Naive thymus-derived CD8-positive, alpha-beta T cell (primary cell): ENCODE measurements at regions not wholly inside any gene's neighbourhood (a gene's known extent, or its start where the extent isn't known, plus 50 kb on each side); places are given as distances from the start of the nearest gene placed in this dataset.
A peak's percentile ranks its signal among the peaks of the same experiment; 100 is the strongest.

Experiments used
- ATAC-seq, 2 donors: fragments of 150-1000 bp; cut with Tn5 transposase in 1 of 2; sonication (Bioruptor Pico), chemical (Tn5 transposase) in 1 of 2; 1 replicate in 1 of 2; 2 replicates in 1 of 2; pipeline ENCODE4 v1.10.0; 2021; ENCODE audit warnings: mild to moderate bottlenecking in 2 of 2, moderate library complexity in 2 of 2
- POLR2A ChIA-PET: fragments of 350-600 bp; sonication (Branson Sonifier 250); formaldehyde crosslinking; loops from one replicate; lab custom pipeline; 2021; ENCODE audit warnings: antibody characterized with exemption; lab: Charles Lee
- DNase-seq, 10 donors: peaks; one replicate each; pipeline versions ENCODE4 v3.0.0 to v3.0.0-alpha.2; 2020 to 2022
- H3K27ac Mint-ChIP-seq, 10 donors: one replicate each; pipeline ENCODE4 v1.8.0; 2020 to 2022; ENCODE audit warnings: mild to moderate bottlenecking in 10 of 10, mixed read lengths in 10 of 10, moderate library complexity in 4 of 10, inconsistent platforms in 1 of 10
- H3K27me3 Mint-ChIP-seq, 5 donors: one replicate each; pipeline ENCODE4 v1.8.0; 2021 to 2022; ENCODE audit warnings: mixed read lengths in 5 of 5
- H3K36me3 Mint-ChIP-seq, 3 donors: one replicate each; pipeline ENCODE4 v1.8.0; 2020 to 2022; ENCODE audit warnings: mixed read lengths in 3 of 3, mild to moderate bottlenecking in 2 of 3, inconsistent platforms in 1 of 3
- H3K4me1 Mint-ChIP-seq, 4 donors: one replicate each; pipeline ENCODE4 v1.8.0; 2021 to 2022; ENCODE audit warnings: mixed read lengths in 4 of 4
- H3K4me3 Mint-ChIP-seq, 10 donors: one replicate each; pipeline ENCODE4 v1.8.0; 2020 to 2022; ENCODE audit warnings: mild to moderate bottlenecking in 10 of 10, mixed read lengths in 10 of 10, moderate library complexity in 6 of 10, inconsistent platforms in 1 of 10
- H3K9me3 Mint-ChIP-seq, 9 donors: one replicate each; pipeline ENCODE4 v1.8.0; 2020 to 2022; ENCODE audit warnings: mixed read lengths in 9 of 9, mild to moderate bottlenecking in 3 of 9, inconsistent platforms in 1 of 9, moderate library complexity in 1 of 9

- H3K36me3 Mint-ChIP-seq = peaks cover 0 to 5% (median 4%) of the 10 kb centered on the region in 3 donors
- peaks cover 10 to 33% (median 20%) of the 10 kb centered on the region in 4 donors for H3K4me1 Mint-ChIP-seq
- no peaks in the 10 kb centered on the region for H3K27me3 Mint-ChIP-seq
- H3K27ac Mint-ChIP-seq = peak overlapping the region; percentile 1 to 81 (median 52)
- POLR2A ChIA-PET = interaction anchor here (0.6 to 2.8 kb wide), 2 partner anchors 9 to 32 kb away, joined by 5 to 16 read pairs; no protein-coding TSS in a partner anchor
- H3K4me3 Mint-ChIP-seq = no peak overlapping the region
- peak in 1 of 2 donors; percentile 26 for ATAC-seq
- DNase-seq = no peak
- H3K9me3 Mint-ChIP-seq = peaks cover 0 to 5% (median 0%) of the 10 kb centered on the region in 9 donors
Observed at GRCh38 chr14:65879248-65880009, 466.9 kb downstream of the FUT8 start.

GRCh38 chr14:65880507-65880906, 468.0 kb downstream of the FUT8 start:
- Mint-ChIP-seq H3K4me3 (no peak overlapping the region), H3K27me3 (no peaks in the 10 kb centered on the region), H3K27ac (peak overlapping the region in 3 of 10 donors; percentile 54 to 57 (median 54)), H3K4me1 (peaks cover 10 to 33% (median 20%) of the 10 kb centered on the region in 4 donors), H3K9me3 (peaks cover 0 to 5% (median 0%) of the 10 kb centered on the region in 9 donors), H3K36me3 (peaks cover 0 to 5% (median 4%) of the 10 kb centered on the region in 3 donors)
- POLR2A ChIA-PET = no interaction called here
- ATAC-seq (no peak), DNase-seq (no peak)

GRCh38 chr14:65881642-65882041, 469.1 kb downstream of the FUT8 start:
- Mint-ChIP-seq H3K36me3 (peaks cover 0 to 5% (median 4%) of the 10 kb centered on the region in 3 donors), H3K27ac (peak overlapping the region in 2 of 10 donors; percentile 49 to 55), H3K27me3 (no peaks in the 10 kb centered on the region), H3K9me3 (peaks cover 0 to 5% (median 0%) of the 10 kb centered on the region in 9 donors), H3K4me3 (no peak overlapping the region), H3K4me1 (peaks cover 10 to 33% (median 20%) of the 10 kb centered on the region in 4 donors)
- POLR2A ChIA-PET = no interaction called here
- DNase-seq = no peak
- ATAC-seq = no peak

- DNase-seq = no peak
- Mint-ChIP-seq H3K4me3 (no peak overlapping the region), H3K27me3 (no peaks in the 10 kb centered on the region), H3K9me3 (peaks cover 0 to 11% (median 6%) of the 10 kb centered on the region in 9 donors), H3K27ac (peak overlapping the region in 1 of 10 donors; percentile 16), H3K36me3 (peaks cover 0 to 10% (median 7%) of the 10 kb centered on the region in 3 donors), H3K4me1 (peaks cover 0 to 24% (median 7%) of the 10 kb centered on the region in 4 donors)
- ATAC-seq = no peak
- POLR2A ChIA-PET = interaction anchor here (0.7 kb wide), 1 partner anchor 9 kb away, joined by 5 read pairs; no protein-coding TSS in a partner anchor
Observed at GRCh38 chr14:65888677-65889076, 476.1 kb downstream of the FUT8 start.

GRCh38 chr14:65892315-65892714, 479.8 kb downstream of the FUT8 start:
- Mint-ChIP-seq H3K27ac (no peak overlapping the region), H3K9me3 (peaks cover 0 to 35% (median 15%) of the 10 kb centered on the region in 9 donors), H3K27me3 (no peaks in the 10 kb centered on the region), H3K4me1 (peaks cover 0 to 24% (median 7%) of the 10 kb centered on the region in 4 donors), H3K36me3 (peaks cover 0 to 18% (median 18%) of the 10 kb centered on the region in 3 donors), H3K4me3 (no peak overlapping the region)
- no peak for ATAC-seq
- POLR2A ChIA-PET = interaction anchor here (0.7 kb wide), 1 partner anchor 8 kb away, joined by 3 read pairs; no protein-coding TSS in a partner anchor
- DNase-seq = no peak

- Mint-ChIP-seq H3K36me3 (peaks cover 0 to 18% (median 11%) of the 10 kb centered on the region in 3 donors), H3K4me1 (peaks cover 4 to 15% (median 11%) of the 10 kb centered on the region in 4 donors), H3K27me3 (no peaks in the 10 kb centered on the region), H3K27ac (no peak overlapping the region), H3K9me3 (peaks cover 8 to 25% (median 14%) of the 10 kb centered on the region in 9 donors), H3K4me3 (no peak overlapping the region)
- DNase-seq (no peak), ATAC-seq (no peak)
- POLR2A ChIA-PET = interaction anchor here (1.0 to 1.3 kb wide), 2 partner anchors 8 to 13 kb away, joined by 3 to 4 read pairs; no protein-coding TSS in a partner anchor
Observed at GRCh38 chr14:65900164-65900563, 487.6 kb downstream of the FUT8 start.

- H3K27me3 Mint-ChIP-seq = no peaks in the 10 kb centered on the region
- H3K36me3 Mint-ChIP-seq = peaks cover 0 to 16% (median 11%) of the 10 kb centered on the region in 3 donors
- H3K4me1 Mint-ChIP-seq = peaks cover 4 to 15% (median 12%) of the 10 kb centered on the region in 4 donors
- POLR2A ChIA-PET = no interaction called here
- no peak overlapping the region for H3K4me3 Mint-ChIP-seq
- H3K9me3 Mint-ChIP-seq = peaks cover 6 to 22% (median 11%) of the 10 kb centered on the region in 9 donors
- H3K27ac Mint-ChIP-seq = no peak overlapping the region
- DNase-seq = no peak
- ATAC-seq = no peak
Observed at GRCh38 chr14:65901595-65901994, 489.1 kb downstream of the FUT8 start.

GRCh38 chr14:65904988-65905387, 492.5 kb downstream of the FUT8 start:
- peak overlapping the region in 1 of 10 donors; percentile 1 for H3K27ac Mint-ChIP-seq
- H3K36me3 Mint-ChIP-seq = peaks cover 0 to 11% (median 8%) of the 10 kb centered on the region in 3 donors
- POLR2A ChIA-PET = interaction anchor here (1.4 kb wide), 2 partner anchors 8 to 58 kb away, joined by 3 to 5 read pairs; no protein-coding TSS in a partner anchor
- H3K9me3 Mint-ChIP-seq = peaks cover 2 to 21% (median 8%) of the 10 kb centered on the region in 9 donors
- H3K27me3 Mint-ChIP-seq = no peaks in the 10 kb centered on the region
- ATAC-seq (no peak), DNase-seq (no peak)
- H3K4me3 Mint-ChIP-seq = no peak overlapping the region
- peaks cover 11 to 22% (median 16%) of the 10 kb centered on the region in 4 donors for H3K4me1 Mint-ChIP-seq

GRCh38 chr14:65906344-65906743, 493.8 kb downstream of the FUT8 start:
- H3K4me1 Mint-ChIP-seq = peaks cover 12 to 30% (median 24%) of the 10 kb centered on the region in 4 donors
- POLR2A ChIA-PET = no interaction called here
- peaks cover 0 to 2% (median under 1%) of the 10 kb centered on the region in 3 donors for H3K36me3 Mint-ChIP-seq
- H3K4me3 Mint-ChIP-seq = no peak overlapping the region
- H3K27ac Mint-ChIP-seq = peak overlapping the region in 1 of 10 donors; percentile 17
- ATAC-seq (no peak), DNase-seq (no peak)
- no peaks in the 10 kb centered on the region for H3K27me3 Mint-ChIP-seq
- H3K9me3 Mint-ChIP-seq = peaks cover 0 to 7% (median 2%) of the 10 kb centered on the region in 9 donors

- POLR2A ChIA-PET = no interaction called here
- Mint-ChIP-seq H3K9me3 (peaks cover 0 to 3% (median 0%) of the 10 kb centered on the region in 9 donors), H3K4me1 (peaks cover 16 to 36% (median 28%) of the 10 kb centered on the region in 4 donors), H3K36me3 (no peaks in the 10 kb centered on the region), H3K27me3 (no peaks in the 10 kb centered on the region), H3K27ac (peak overlapping the region in 2 of 10 donors; percentile 36 to 63), H3K4me3 (no peak overlapping the region)
- DNase-seq = no peak
- no peak for ATAC-seq
Observed at GRCh38 chr14:65906948-65907347, 494.4 kb downstream of the FUT8 start.

- POLR2A ChIA-PET = interaction anchor here (0.7 kb wide), 1 partner anchor 16 kb away, joined by 3 read pairs; no protein-coding TSS in a partner anchor
- H3K36me3 Mint-ChIP-seq = no peaks in the 10 kb centered on the region
- H3K4me1 Mint-ChIP-seq = peaks cover 26 to 53% (median 47%) of the 10 kb centered on the region in 4 donors
- H3K27ac Mint-ChIP-seq = peak overlapping the region in 1 of 10 donors; percentile 24
- no peak for DNase-seq
- no peaks in the 10 kb centered on the region for H3K9me3 Mint-ChIP-seq
- no peak for ATAC-seq
- no peak overlapping the region for H3K4me3 Mint-ChIP-seq
- no peaks in the 10 kb centered on the region for H3K27me3 Mint-ChIP-seq
Observed at GRCh38 chr14:65910108-65910786, 497.7 kb downstream of the FUT8 start.

- ATAC-seq (no peak), DNase-seq (no peak)
- Mint-ChIP-seq H3K36me3 (peaks cover 0 to 2% (median 0%) of the 10 kb centered on the region in 3 donors), H3K9me3 (no peaks in the 10 kb centered on the region), H3K27me3 (no peaks in the 10 kb centered on the region), H3K27ac (peak overlapping the region in 1 of 10 donors; percentile 10), H3K4me3 (no peak overlapping the region), H3K4me1 (peaks cover 26 to 54% (median 47%) of the 10 kb centered on the region in 4 donors)
- POLR2A ChIA-PET = interaction anchor here (2.7 kb wide), 1 partner anchor 12 kb away, joined by 11 read pairs; no protein-coding TSS in a partner anchor
Observed at GRCh38 chr14:65915125-65915524, 502.6 kb downstream of the FUT8 start.
